GM19240 (cell line): ENCODE measurements at regions not wholly inside any gene's neighbourhood (a gene's known extent, or its start where the extent isn't known, plus 50 kb on each side); places are given as distances from the start of the nearest gene placed in this dataset.
"Not testable (repeated sequence)": the region's sequence is repeated elsewhere in the genome, so short reads cannot be mapped to it uniquely, and the experiment has no call there.

ENCODE experiments used
- DNase-seq: peaks from one replicate; pipeline ENCODE4 v3.0.0; 2011; ENCODE audit warnings: low spot score; ENCODE audit not compliant: insufficient read length

- DNase-seq, result no peak
Measured at GRCh38 chr11:129726179-129726578, 89.5 kb upstream of the TMEM45B start.

GRCh38 chr11:129728581-129728980 lies 87.1 kb upstream of the TMEM45B start:
- DNase-seq, result no peak

- DNase-seq, result no peak
Measured at GRCh38 chr11:129729216-129729615, 86.4 kb upstream of the TMEM45B start.

- no peak for DNase-seq
Measured at GRCh38 chr11:129729823-129730222, 85.8 kb upstream of the TMEM45B start.

GRCh38 chr11:129731316-129731715 lies 84.3 kb upstream of the TMEM45B start:
- DNase-seq, result no peak

GRCh38 chr11:129732941-129733340 lies 82.7 kb upstream of the TMEM45B start:
- DNase-seq, result no peak

GRCh38 chr11:129733384-129733783 lies 82.3 kb upstream of the TMEM45B start:
- no peak for DNase-seq

GRCh38 chr11:129733981-129734380 lies 81.7 kb upstream of the TMEM45B start:
- no peak for DNase-seq

GRCh38 chr11:129734654-129735053 lies 81.0 kb upstream of the TMEM45B start:
- no peak for DNase-seq

GRCh38 chr11:129737831-129738230 lies 77.8 kb upstream of the TMEM45B start:
- DNase-seq, result no peak

GRCh38 chr11:129738242-129738641 lies 77.4 kb upstream of the TMEM45B start:
- DNase-seq, result no peak

GRCh38 chr11:129739339-129739738 lies 76.3 kb upstream of the TMEM45B start:
- no peak for DNase-seq

GRCh38 chr11:129740125-129740719 lies 75.4 kb upstream of the TMEM45B start:
- DNase-seq, result no peak

GRCh38 chr11:129743112-129743815 lies 72.4 kb upstream of the TMEM45B start:
- DNase-seq, result no peak

- DNase-seq, result no peak
Measured at GRCh38 chr11:129747071-129747470, 68.6 kb upstream of the TMEM45B start.

GRCh38 chr11:129749141-129749540 lies 66.5 kb upstream of the TMEM45B start:
- DNase-seq, result no peak

- DNase-seq, result peak; percentile 8
Measured at GRCh38 chr11:129750343-129751292, 65.0 kb upstream of the TMEM45B start.

GRCh38 chr11:129751511-129751910 lies 64.1 kb upstream of the TMEM45B start:
- DNase-seq, result no peak

GRCh38 chr11:129763569-129763968 lies 52.1 kb upstream of the TMEM45B start:
- DNase-seq, result not testable (repeated sequence)

GRCh38 chr11:129764204-129764603 lies 51.4 kb upstream of the TMEM45B start:
- not testable (repeated sequence) for DNase-seq
